Spleen (tissue), 3 donors: ENCODE measurements at regions not wholly inside any gene's neighbourhood (a gene's known extent, or its start where the extent isn't known, plus 50 kb on each side); places are given as distances from the start of the nearest gene placed in this dataset.

Experiments used
- POLR2A ChIP-seq, 3 donors: fragments of 450-650 bp; IDR thresholded peaks; one replicate each; pipeline ENCODE4 v1.5.1; 2017; ENCODE audit warnings: antibody characterized with exemption in 3 of 3, mild to moderate bottlenecking in 1 of 3
- POLR2AphosphoS5 ChIP-seq, 3 donors: sonication (generic); formaldehyde crosslinking; IDR thresholded peaks; one replicate each; pipeline ENCODE4 v1.5.1; 2017; ENCODE audit warnings: antibody characterized with exemption in 3 of 3

DNA sequence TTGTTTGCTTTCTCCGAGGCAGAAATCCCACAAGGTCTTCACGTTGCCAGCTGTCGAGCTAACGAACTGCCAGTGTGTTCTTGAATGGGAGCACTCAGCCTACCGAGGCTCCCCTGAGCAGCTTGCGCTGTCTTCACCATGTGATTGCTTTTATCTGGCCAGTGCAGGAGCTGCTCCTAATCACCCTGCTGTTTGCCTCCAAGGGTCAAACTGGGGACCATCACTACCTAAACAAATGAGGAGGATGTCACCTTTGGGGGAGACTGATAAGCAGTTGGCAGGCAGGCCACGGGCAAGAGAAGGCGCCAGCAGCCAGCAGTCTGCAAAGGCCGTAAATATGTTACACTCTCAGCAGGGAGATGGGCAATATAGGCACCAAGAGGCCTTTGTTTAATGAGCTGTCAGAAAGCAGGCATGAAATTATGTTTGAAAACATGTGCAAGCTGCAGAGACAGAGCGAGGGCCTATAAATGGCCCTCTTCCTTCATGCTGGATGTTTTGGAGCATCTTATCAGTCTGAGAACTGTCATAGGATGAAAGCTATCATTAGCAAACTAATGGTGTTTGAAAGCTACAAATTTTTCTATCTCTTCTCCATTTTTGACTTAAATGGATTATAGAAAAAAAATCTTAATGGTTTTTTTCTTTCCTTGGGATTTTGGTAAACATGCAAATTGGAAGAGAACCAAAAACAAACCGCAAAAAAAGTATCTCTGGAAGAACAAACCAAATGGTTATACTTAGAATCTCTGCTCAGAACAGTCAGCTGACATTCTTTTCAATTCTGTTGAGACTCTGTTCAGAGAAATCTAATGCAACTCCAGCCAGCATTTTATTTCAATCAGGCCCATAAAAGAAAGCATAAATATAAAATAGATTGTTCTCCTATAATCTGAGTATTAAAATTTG, 267.3 kb upstream of the NPVF start:
- TF ChIP-seq POLR2AphosphoS5 (IDR thresholded peaks at IDR 0.05) = no peak
- TF ChIP-seq POLR2A (IDR thresholded peaks at IDR 0.05) = no peak
